ENCODE measurements at regions not wholly inside any gene's neighbourhood (a gene's known extent, or its start where the extent isn't known, plus 50 kb on each side); places are given as distances from the start of the nearest gene placed in this dataset.
A peak's percentile ranks its signal among the peaks of the same experiment; 100 is the strongest.

- no peak overlapping the region for H3K4me3 ChIP-seq (ENCODE audit: low read length)
- TF ChIP-seq, protein P1, sequence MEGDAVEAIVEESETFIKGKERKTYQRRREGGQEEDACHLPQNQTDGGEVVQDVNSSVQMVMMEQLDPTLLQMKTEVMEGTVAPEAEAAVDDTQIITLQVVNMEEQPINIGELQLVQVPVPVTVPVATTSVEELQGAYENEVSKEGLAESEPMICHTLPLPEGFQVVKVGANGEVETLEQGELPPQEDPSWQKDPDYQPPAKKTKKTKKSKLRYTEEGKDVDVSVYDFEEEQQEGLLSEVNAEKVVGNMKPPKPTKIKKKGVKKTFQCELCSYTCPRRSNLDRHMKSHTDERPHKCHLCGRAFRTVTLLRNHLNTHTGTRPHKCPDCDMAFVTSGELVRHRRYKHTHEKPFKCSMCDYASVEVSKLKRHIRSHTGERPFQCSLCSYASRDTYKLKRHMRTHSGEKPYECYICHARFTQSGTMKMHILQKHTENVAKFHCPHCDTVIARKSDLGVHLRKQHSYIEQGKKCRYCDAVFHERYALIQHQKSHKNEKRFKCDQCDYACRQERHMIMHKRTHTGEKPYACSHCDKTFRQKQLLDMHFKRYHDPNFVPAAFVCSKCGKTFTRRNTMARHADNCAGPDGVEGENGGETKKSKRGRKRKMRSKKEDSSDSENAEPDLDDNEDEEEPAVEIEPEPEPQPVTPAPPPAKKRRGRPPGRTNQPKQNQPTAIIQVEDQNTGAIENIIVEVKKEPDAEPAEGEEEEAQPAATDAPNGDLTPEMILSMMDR (conservative IDR thresholded peaks at IDR 0.05; ENCODE audit: low read depth, low read length) = no peak
- DNase-seq (ENCODE audit: low read depth) = no peak
These were observed 74.0 kb upstream of the LINGO1 start for GRCh38 chr15:77706482-77707244.

DNA sequence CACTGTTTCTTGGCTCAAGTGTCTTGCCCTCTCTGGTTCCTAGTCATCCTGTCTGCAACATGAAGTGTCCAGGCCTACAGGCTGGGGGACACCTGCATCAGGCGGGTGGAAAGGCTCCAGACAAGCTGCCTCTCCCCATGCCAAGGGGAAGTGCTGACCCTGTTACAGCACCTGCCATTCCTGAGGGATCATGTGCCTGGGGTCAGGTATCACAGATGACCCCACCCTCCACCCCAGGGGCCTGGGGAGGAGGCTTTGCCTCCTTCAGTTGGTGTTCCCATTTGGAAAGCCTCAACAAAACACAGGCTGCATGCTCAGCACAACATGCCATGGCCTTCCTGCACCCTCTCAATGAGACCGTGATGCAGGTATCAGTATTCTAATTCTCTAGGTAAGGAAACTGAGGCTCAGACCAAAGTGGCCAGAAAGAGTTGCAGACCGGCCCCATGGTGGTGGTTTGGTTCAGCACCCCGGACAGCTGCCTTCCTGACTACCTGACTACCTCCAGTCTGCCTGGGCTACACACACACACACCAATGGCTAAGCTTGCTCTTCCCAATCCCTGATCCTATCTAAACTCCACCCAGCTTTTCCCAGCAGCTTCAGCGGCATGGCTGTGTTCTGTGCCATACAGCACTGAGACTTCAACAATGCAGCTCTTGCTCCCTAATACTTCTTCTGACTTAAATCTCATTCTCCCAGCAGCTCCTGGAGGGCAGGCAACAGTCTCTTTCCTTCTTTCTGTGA, 69.7 kb upstream of the LINGO1 start:
- TF ChIP-seq, protein P1 (conservative IDR thresholded peaks at IDR 0.05; ENCODE audit: low read depth, low read length) = no peak
- H3K4me3 ChIP-seq (ENCODE audit: low read length) = no peak overlapping the region
- DNase-seq (ENCODE audit: low read depth) = peak; percentile 1

GRCh38 chr15:77698481-77698880, 65.8 kb upstream of the LINGO1 start:
- TF ChIP-seq, protein P1 (conservative IDR thresholded peaks at IDR 0.05; ENCODE audit: low read depth, low read length) = no peak
- no peak for DNase-seq (ENCODE audit: low read depth)

DNA sequence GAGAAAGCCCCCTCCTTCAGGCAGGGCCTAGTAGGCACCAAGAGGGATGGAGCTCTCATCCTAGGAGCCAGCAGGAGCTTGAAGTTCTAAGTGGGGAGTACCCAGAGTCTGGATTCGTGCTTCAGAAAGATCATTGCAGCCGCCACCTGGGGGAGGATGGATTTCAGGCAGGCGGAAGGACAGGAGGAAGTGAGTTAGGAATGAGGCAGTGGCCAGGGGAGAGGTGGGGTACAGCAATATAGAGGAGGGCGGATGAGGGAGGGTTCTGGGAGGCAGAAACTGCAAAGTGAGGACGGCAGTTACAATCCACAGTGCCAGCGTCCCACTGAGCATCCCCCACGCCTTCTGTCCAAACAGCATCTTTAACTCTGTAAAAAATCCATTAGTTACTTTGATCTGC, 65.2 kb upstream of the LINGO1 start:
- H3K4me3 ChIP-seq (ENCODE audit: low read length) = no peak overlapping the region
- DNase-seq (ENCODE audit: low read depth) = no peak
- TF ChIP-seq, protein P1 (conservative IDR thresholded peaks at IDR 0.05; ENCODE audit: low read depth, low read length) = no peak

More at GRCh38 chr15:77698481-77698880, 65.8 kb upstream of the LINGO1 start:
- no peak overlapping the region for H3K4me3 ChIP-seq (ENCODE audit: low read length)

DNA sequence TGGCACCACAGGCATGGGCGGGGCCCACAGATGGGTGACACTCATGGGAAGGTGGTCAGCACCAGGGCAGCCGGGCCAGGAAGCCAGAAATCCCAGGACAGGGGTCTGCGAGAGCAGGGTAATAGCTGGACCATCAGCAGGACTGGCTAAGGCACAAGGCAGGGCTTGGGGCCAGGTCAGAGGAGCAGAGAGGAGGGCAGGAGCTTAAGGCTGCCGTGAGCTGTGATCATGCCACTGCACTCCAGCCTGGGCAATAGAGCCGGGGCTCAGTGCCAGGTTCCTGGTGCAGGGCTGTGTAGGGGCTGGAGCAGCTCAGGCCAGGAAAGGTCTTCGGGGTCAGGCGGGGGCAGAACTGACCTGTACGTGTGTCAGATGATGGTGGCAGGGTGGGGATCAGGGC, 64.2 kb upstream of the LINGO1 start:
- TF ChIP-seq, protein P1 (conservative IDR thresholded peaks at IDR 0.05; ENCODE audit: low read depth, low read length) = no peak
- H3K4me3 ChIP-seq (ENCODE audit: low read length) = no peak overlapping the region
- DNase-seq (ENCODE audit: low read depth) = no peak

DNA sequence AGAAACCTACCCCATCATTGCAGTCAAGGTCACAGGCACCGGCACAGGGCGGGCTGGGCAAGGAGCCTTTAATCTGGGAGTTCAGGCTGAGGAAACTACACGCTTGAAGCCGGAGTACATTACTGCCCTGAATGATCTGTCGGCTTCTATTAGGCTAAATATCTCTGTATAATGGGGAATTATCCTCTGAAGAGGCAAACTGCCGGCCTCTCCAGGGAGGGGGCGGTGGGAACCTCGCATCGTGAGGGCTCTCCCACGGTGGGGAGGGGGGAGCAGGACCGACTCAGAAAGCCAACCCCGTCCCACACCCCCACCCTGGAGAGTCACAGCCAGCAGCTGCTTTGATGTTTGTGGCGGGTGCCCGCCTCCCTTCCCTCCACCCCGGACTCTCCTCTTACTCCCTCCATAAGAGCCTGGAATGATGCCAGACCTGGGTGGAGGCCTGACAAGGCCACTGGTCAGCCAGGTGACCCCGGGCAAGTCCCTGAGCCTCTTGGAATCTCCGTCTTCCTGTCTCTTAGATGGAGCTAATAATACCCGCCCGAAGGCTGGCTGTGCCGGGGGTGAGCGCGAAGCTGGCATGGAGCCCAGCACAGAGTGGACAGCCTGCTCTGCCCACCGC, 63.4 kb upstream of the LINGO1 start:
- no peak for DNase-seq (ENCODE audit: low read depth)
- no peak overlapping the region for H3K4me3 ChIP-seq (ENCODE audit: low read length)
- TF ChIP-seq, protein P1 (conservative IDR thresholded peaks at IDR 0.05; ENCODE audit: low read depth, low read length) = no peak

Measured in retinal pigment epithelial cell (primary cell).